Suppressor macrophage treated with lipopolysaccharide for 1 hour (primary cell): ENCODE measurements at regions not wholly inside any gene's neighbourhood (a gene's known extent, or its start where the extent isn't known, plus 50 kb on each side); places are given as distances from the start of the nearest gene placed in this dataset.

Experiments
- DNase-seq, 3 donors: peaks; one replicate each; pipeline ENCODE4 v3.0.0-alpha.2; 2020 to 2022

- DNase-seq: no peak
Measured at GRCh38 chr16:6356911-6357310, 975.7 kb upstream of the RBFOX1 start.

DNA sequence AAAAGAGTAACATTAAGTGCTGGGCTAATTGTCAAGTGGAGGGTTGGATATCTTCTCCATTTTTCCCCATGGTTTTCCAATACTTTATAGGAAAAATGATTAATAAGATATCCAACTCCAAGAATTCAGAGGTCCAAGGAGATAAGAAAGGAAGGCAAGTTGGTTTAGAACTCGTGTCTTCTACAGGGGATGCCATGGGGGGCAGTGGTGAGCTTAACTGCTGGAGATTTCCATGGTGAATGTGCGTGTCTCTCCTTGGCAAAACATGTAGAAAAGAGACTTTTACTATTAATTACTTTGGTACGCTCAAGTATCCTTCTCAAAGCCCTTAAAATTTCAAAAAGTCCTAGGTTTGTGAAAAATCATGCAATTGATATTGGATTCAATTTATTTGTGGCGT is 982.9 kb upstream of the RBFOX1 start:
- DNase-seq: no peak

GRCh38 chr16:6345090-6345489 is 987.6 kb upstream of the RBFOX1 start:
- no peak for DNase-seq

- DNase-seq: no peak
Measured at GRCh38 chr16:6343157-6343556, 989.5 kb upstream of the RBFOX1 start.

GRCh38 chr16:6341981-6342380 is 990.7 kb upstream of the RBFOX1 start:
- DNase-seq: no peak

DNA sequence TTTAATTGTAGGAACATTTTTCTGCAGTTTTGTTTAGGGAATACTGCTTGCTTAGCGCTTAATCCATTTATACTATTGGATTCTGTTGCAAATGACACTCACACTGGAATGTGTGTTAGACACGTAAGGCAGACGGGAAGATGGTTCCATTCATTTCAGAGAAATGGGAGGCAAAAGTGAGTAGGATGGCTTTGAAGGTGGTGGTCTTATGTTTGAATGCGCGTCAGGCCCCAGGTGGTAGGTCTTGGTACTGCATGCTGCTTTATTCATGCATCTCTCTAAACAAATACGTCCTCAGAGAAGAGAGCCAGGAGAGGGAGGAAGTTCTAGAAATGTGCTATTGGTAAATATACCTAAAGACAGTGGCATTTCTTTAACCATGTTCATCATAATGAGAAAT is 997.6 kb upstream of the RBFOX1 start:
- peak in 2 of 3 donors; percentile 0 to 5 for DNase-seq

- DNase-seq: no peak
Measured at GRCh38 chr16:6331770-6332169, 1000.9 kb upstream of the RBFOX1 start.

GRCh38 chr16:6317934-6318333 is 1014.7 kb upstream of the RBFOX1 start:
- no peak for DNase-seq

DNA sequence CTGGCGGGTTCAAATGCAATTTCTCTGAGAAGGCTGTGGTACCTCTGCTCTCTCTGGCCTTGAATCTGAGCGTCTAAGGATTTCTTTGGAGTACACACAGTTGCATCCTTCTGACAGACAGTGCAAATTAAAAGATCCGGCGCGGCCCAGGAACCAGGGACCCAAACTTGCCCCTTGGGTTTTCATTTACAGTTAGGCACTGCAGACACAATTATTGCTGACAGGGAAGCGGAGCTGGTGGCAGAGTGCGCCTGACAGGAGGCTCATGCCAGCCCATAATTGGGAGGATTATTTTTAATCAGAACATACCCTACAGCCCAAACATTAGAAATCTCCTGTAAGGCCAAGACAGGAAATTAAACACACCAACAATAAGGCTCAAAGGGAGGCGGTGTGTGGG is 1023.4 kb upstream of the RBFOX1 start:
- no peak for DNase-seq

GRCh38 chr16:6308176-6308575 is 1024.5 kb upstream of the RBFOX1 start:
- DNase-seq: no peak

DNA sequence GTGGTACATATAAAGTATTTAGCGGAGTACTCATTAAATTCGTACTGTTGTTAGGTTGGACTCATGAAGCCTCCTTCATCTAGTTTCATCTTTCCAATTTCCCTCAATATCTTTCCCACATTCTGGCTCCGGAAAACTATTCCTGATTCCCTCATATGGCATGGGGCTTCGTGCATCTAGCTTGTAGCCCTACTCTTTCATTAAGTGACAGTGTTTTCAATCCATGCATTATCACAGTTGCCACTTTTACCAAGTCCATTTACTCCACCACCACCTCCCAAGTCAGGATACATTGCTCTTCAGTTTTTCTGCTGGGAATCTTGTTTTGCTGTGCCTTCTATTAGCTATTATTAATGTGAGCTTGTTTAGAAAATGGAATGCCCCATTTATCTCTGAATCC is 1032.1 kb upstream of the RBFOX1 start:
- DNase-seq: no peak

- DNase-seq: no peak
Measured at GRCh38 chr16:6297666-6298410, 1034.8 kb upstream of the RBFOX1 start.

- no peak for DNase-seq
Measured at GRCh38 chr16:6286176-6286575, 1046.5 kb upstream of the RBFOX1 start.

- DNase-seq: no peak
Measured at GRCh38 chr16:6284731-6285130, 1047.9 kb upstream of the RBFOX1 start.

DNA sequence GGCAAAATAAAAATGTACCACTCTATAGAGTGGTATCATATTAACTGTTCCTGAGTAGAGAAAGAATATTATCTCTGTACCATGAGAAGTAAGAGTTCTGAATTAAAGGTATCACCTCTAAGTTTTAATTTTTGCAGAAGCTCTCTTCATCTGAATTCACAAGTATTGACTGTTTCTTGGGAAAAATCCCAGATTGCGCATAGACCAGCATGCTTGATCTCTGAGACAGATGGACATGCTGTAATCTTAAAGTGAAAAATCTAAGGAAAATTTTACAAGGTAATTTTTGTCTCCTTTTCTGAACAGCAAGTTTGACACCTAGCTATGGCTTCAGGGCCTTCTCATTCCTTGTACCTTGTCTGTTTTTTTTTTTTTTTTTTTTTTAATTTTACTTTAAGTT is 1050.7 kb upstream of the RBFOX1 start:
- no peak for DNase-seq

DNA sequence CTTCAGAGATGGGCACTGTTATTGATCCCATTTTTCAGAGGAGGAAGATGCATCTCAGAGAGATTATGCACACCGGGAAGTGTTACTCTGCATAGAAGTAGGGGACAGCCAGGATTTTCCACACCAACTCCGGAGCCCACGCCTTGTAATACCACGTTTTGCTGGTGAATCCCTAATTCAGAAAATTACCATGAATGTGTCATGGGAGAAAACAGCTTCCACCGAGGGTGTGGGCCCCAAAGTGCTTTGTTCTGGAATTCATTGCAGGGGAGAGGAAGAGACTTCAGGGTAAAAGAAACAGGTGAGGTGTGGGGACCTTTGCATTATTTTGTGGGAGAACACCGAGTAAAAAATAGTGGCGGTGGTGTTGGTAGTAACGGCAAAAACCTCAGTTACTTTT is 1051.4 kb upstream of the RBFOX1 start:
- DNase-seq: no peak

DNA sequence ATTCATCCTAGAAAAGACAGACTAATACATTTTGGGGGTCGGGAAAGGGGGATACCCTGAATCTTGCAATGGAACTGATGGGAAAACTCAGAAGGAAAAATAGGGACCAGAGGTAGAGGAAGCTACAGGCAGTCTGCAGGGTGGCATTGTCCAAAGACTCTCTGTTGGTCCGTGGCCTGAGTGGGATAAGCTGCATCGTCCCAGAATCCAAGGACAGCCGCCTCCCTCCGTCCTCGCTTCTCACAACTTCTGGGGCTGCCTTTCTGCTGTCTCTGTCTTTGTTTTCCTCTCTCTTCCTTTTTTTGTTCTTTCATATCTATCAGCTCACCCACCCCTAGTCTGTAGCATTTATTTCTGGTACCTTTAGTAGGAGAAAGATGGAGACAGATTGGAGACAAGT is 1052.6 kb upstream of the RBFOX1 start:
- no peak for DNase-seq

DNA sequence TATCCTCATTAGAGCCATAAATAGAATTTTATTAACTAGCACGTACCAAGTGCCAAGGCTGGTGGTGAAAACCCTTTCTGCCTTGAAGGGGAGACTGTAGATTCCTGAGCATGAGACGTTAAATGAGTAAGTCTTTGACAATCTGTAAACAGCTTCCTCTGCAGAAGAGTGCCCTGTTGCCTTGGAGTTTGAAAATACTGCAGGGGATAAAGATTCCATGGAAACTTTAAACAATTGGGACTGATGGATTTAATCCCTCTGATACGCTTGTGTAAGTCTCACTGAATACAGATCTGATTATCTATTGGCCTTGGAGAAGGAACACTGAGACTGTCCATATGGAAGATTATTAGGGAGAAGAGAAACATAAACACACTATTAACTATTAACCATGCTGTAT is 1053.4 kb upstream of the RBFOX1 start:
- DNase-seq: no peak

DNA sequence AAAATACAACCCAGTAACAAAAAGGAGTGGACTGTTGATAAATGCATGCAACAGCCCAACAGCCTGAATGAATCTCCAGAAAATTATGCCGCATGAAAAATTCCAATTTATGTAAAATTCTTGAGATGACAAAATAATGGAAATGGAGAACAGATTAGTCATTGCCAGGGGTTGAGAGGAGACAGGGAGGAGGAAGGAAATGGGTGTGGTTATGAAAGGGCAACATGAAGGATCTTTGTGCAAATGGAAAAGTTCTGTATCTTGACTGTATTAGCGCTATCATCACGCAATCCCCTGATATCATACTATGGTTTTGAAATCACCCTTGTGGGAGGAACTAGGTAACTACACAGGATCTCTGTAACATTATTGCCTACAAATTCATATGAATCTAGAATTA is 1058.3 kb upstream of the RBFOX1 start:
- no peak for DNase-seq

DNA sequence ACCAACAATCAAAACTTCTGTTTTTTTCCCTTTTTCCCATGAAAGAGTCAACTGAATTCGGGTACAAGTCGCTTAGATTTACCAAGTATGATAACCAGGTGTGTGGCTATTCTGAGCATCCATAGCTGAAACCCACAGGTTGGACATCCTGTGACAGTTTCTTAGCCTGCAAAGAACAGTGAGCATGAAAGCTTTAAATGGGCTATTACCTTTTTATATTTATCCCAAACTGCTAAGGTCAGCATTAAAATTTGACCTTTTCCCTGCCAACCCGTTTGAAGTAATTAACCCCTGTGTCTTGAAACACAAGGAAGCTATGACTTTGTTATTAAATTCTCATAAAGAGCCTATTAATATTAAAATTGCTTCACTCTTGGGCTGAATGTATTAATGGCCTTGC is 1065.0 kb upstream of the RBFOX1 start:
- DNase-seq: no peak

- DNase-seq: no peak
Measured at GRCh38 chr16:6266703-6267102, 1065.9 kb upstream of the RBFOX1 start.

- DNase-seq: no peak
Measured at GRCh38 chr16:6265968-6266367, 1066.7 kb upstream of the RBFOX1 start.

DNA sequence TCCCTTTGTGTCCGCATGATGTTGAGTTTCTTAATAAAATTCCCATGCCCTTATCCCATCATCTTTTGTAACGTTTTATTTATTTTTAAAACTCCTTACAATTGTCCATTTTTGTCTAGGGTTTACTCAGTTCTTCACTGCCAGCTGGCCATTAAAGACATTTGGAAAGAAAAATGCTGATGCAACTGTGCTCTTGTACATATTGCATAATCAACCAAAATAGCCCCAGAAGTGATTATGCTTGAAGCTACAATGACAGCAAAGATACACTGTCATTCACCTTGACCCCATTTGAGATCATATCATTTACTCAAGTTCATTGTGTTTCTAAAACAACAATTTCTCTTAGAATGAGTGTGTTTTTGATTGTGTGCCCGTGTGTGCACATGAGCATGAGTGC is 1074.6 kb upstream of the RBFOX1 start:
- DNase-seq: no peak

DNA sequence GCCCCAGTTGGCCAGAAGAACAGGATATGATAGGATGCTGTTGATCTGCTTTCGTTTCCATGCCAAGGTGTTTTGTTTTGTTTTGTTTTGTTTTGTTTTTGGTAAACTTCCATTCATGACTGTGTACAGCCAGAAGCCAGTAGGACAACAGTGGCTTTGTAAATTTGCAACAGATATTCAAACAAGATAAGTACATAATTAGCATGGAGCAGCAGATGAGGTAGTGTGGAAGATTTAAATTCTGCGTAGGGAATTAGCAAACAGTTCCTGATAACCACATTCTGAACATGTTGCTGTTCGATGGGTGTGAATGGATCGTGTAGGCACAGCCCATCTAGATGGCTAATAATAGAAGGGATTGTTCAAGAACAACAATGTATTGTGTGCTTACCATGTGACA is 1080.1 kb upstream of the RBFOX1 start:
- no peak for DNase-seq

DNA sequence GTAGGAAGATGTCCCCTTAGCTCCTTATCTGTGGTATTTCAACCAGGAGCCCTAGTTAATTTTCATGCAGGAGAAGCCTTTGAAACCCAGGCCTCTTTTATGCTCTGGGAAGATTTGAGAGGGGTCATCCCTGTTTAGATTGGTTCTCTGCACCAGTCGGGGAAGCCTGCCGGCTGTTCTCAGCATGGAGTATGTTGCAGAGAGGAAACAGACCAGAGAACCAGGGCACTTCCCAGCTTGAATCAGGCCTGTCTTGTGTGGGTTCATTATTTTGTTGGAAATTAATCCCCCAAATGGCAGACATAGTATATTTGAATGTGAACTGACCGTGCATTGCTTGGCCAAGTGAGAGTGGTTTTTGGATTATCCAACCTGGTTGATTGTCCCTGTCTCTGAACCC is 1082.1 kb upstream of the RBFOX1 start:
- DNase-seq: no peak

DNA sequence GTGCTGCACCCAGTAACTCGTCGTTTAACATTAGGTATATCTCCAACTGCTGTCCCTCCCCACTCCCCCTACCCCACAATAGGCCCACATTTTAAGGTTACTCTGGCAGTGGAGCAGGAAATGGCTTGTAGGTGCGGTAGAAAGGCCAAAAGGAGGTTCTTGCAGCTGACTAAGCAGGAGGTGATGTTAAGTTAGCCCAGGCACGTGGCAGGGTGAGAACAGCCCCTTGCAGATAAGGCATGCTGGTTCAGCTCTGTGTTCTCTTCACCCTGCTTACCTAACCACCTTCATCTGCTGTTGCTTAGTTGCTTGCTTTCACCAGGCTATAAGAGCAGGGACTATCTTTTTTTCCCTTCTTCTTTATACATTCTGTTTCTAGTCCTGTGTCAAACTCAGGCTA is 1082.8 kb upstream of the RBFOX1 start:
- DNase-seq: no peak
